H1 (cell line): ENCODE measurements at regions not wholly inside any gene's neighbourhood (a gene's known extent, or its start where the extent isn't known, plus 50 kb on each side); places are given as distances from the start of the nearest gene placed in this dataset.

Source experiments
- POLR2A ChIP-seq, 2 experiments: IDR thresholded peaks; 1 replicate in 1 of 2; 2 replicates in 1 of 2; pipeline ENCODE4 v1.6.1; 2011; ENCODE audit warnings: low read depth in 2 of 2, low read length in 2 of 2, mild to moderate bottlenecking in 2 of 2; ENCODE audit errors: control extremely low read depth in 1 of 2
- POLR2AphosphoS5 ChIP-seq: IDR thresholded peaks from 2 replicates; pipeline ENCODE4 v1.6.1; 2011; ENCODE audit warnings: low read depth, low read length
- SIN3A ChIP-seq, 2 experiments: IDR thresholded peaks in 1 of 2; conservative IDR thresholded peaks in 1 of 2; 2 replicates each; pipeline ENCODE4 v1.6.1; 2011 to 2012; ENCODE audit warnings: low read length in 2 of 2, improper control_type of control experiment in 1 of 2, low read depth in 1 of 2, mild to moderate bottlenecking in 1 of 2
- TF ChIP-seq, protein P1 (sequence below), 3 experiments: IDR thresholded peaks; 1 replicate in 2 of 3; 2 replicates in 1 of 3; pipeline versions ENCODE4 v1.5.1 to v1.6.1; 2011; ENCODE audit warnings: low read length in 3 of 3, mild to moderate bottlenecking in 3 of 3, inconsistent platforms in 2 of 3, low read depth in 1 of 3, moderate library complexity in 1 of 3; ENCODE audit not compliant: insufficient read depth in 1 of 3; ENCODE audit errors: control extremely low read depth in 1 of 3

- TF ChIP-seq POLR2AphosphoS5 = no peak
- TF ChIP-seq SIN3A (conservative IDR thresholded peaks at IDR 0.05 in 1 of 2, IDR thresholded peaks at IDR 0.05 in 1 of 2; ENCODE audit: low read depth in 1 of 2, low read length in 2 of 2) = no peak
- no peak for TF ChIP-seq POLR2A (IDR thresholded peaks at IDR 0.05; ENCODE audit: control extremely low read depth in 1 of 2, low read depth in 2 of 2, low read length in 2 of 2)
- TF ChIP-seq, protein P1, sequence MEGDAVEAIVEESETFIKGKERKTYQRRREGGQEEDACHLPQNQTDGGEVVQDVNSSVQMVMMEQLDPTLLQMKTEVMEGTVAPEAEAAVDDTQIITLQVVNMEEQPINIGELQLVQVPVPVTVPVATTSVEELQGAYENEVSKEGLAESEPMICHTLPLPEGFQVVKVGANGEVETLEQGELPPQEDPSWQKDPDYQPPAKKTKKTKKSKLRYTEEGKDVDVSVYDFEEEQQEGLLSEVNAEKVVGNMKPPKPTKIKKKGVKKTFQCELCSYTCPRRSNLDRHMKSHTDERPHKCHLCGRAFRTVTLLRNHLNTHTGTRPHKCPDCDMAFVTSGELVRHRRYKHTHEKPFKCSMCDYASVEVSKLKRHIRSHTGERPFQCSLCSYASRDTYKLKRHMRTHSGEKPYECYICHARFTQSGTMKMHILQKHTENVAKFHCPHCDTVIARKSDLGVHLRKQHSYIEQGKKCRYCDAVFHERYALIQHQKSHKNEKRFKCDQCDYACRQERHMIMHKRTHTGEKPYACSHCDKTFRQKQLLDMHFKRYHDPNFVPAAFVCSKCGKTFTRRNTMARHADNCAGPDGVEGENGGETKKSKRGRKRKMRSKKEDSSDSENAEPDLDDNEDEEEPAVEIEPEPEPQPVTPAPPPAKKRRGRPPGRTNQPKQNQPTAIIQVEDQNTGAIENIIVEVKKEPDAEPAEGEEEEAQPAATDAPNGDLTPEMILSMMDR (IDR thresholded peaks at IDR 0.05; ENCODE audit: control extremely low read depth in 1 of 3, insufficient read depth in 1 of 3, low read depth in 1 of 3, low read length in 3 of 3) = no peak
Measured at GRCh38 chr2:120944575-120944974, 208.9 kb downstream of the GLI2 start.
